ENCODE measurements at regions not wholly inside any gene's neighbourhood (a gene's known extent, or its start where the extent isn't known, plus 50 kb on each side); places are given as distances from the start of the nearest gene placed in this dataset.

DNA sequence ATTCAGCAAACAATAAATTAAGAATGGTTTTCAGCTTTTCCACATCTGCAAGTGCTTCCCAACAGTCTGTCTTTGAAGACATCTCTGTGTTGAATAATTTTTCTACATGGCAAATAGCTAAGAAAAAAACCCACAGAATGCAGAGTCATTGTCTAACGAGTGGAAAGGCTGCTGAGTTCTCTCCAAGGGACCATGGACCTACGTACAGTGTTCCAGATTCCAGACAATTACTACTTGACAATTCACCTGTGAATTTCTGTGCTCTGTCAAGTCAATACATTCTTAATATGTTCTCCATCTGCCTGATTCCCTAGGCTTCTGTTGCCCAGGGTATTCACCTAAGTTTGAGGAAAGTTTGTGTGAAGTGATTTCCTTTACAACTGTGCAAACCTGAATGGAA, 83.8 kb upstream of the CA10 start:
- TF ChIP-seq Cebpa-rat (IDR thresholded peaks at IDR 0.05), result no peak
- Histone ChIP-seq H4K20me1 (no peaks in the 10 kb centered on the region), H3K4me3 (no peak overlapping the region), H3K9ac (no peak overlapping the region), H3K4me2 (no peak overlapping the region), H3K4me1 (no peaks in the 10 kb centered on the region), H3K9me3 (no peaks in the 10 kb centered on the region), H3K27ac (no peak overlapping the region), H3K36me3 (no peaks in the 10 kb centered on the region), H3K27me3 (no peaks in the 10 kb centered on the region)

GRCh38 chr17:52237151-52237550, 78.6 kb upstream of the CA10 start:
- H3K27me3 ChIP-seq, result no peaks in the 10 kb centered on the region
- H3K9me3 ChIP-seq, result no peaks in the 10 kb centered on the region
- H4K20me1 ChIP-seq, result no peaks in the 10 kb centered on the region
- TF ChIP-seq Cebpa-rat (IDR thresholded peaks at IDR 0.05), result no peak
- no peak overlapping the region for H3K9ac ChIP-seq
- no peaks in the 10 kb centered on the region for H3K36me3 ChIP-seq
- H3K27ac ChIP-seq, result no peak overlapping the region
- no peak overlapping the region for H3K4me3 ChIP-seq
- H3K4me1 ChIP-seq, result no peaks in the 10 kb centered on the region
- H3K4me2 ChIP-seq, result no peak overlapping the region

DNA sequence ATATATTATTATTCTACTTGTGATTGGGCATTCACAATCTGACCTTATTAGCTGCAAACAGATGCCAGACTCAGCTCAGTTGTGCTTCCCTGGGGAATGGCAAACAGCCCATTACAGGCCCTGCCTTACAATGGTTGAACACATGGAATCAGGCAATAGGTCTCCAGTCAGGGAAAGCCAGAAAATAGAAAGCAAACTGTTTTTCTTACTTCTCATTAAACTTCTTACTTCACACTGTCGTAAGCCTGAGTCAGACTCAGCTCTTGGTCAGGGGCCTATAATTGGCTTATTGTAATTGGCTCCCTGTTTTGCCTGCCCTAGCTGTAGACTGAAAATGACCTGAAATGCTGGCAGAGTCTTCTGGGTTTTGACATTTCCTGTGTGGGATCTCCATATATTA, 77.0 kb upstream of the CA10 start:
- Histone ChIP-seq H3K27me3 (no peaks in the 10 kb centered on the region), H3K4me3 (no peak overlapping the region), H3K9ac (no peak overlapping the region), H4K20me1 (no peaks in the 10 kb centered on the region), H3K4me1 (no peaks in the 10 kb centered on the region), H3K36me3 (no peaks in the 10 kb centered on the region), H3K4me2 (no peak overlapping the region), H3K27ac (no peak overlapping the region), H3K9me3 (no peaks in the 10 kb centered on the region)
- no peak for TF ChIP-seq Cebpa-rat (IDR thresholded peaks at IDR 0.05)

GRCh38 chr17:52233632-52234031, 75.1 kb upstream of the CA10 start:
- Histone ChIP-seq H3K4me3 (no peak overlapping the region), H4K20me1 (no peaks in the 10 kb centered on the region), H3K27ac (no peak overlapping the region), H3K9me3 (no peaks in the 10 kb centered on the region), H3K27me3 (no peaks in the 10 kb centered on the region), H3K4me1 (no peaks in the 10 kb centered on the region), H3K4me2 (no peak overlapping the region), H3K9ac (no peak overlapping the region), H3K36me3 (no peaks in the 10 kb centered on the region)
- TF ChIP-seq Cebpa-rat (IDR thresholded peaks at IDR 0.05), result no peak

GRCh38 chr17:52233176-52233575, 74.7 kb upstream of the CA10 start:
- no peaks in the 10 kb centered on the region for H3K36me3 ChIP-seq
- no peaks in the 10 kb centered on the region for H3K4me1 ChIP-seq
- no peaks in the 10 kb centered on the region for H3K27me3 ChIP-seq
- no peak overlapping the region for H3K4me2 ChIP-seq
- no peak overlapping the region for H3K27ac ChIP-seq
- H3K9ac ChIP-seq, result no peak overlapping the region
- no peaks in the 10 kb centered on the region for H4K20me1 ChIP-seq
- TF ChIP-seq Cebpa-rat (IDR thresholded peaks at IDR 0.05), result no peak
- H3K9me3 ChIP-seq, result no peaks in the 10 kb centered on the region
- H3K4me3 ChIP-seq, result no peak overlapping the region

- no peak overlapping the region for H3K4me2 ChIP-seq
- H3K36me3 ChIP-seq, result no peaks in the 10 kb centered on the region
- no peak overlapping the region for H3K9ac ChIP-seq
- no peaks in the 10 kb centered on the region for H4K20me1 ChIP-seq
- H3K27me3 ChIP-seq, result no peaks in the 10 kb centered on the region
- H3K4me3 ChIP-seq, result no peak overlapping the region
- no peak overlapping the region for H3K27ac ChIP-seq
- H3K9me3 ChIP-seq, result no peaks in the 10 kb centered on the region
- TF ChIP-seq Cebpa-rat (IDR thresholded peaks at IDR 0.05), result no peak
- no peaks in the 10 kb centered on the region for H3K4me1 ChIP-seq
These were observed 70.3 kb upstream of the CA10 start for GRCh38 chr17:52228823-52229222.

- Histone ChIP-seq H3K4me1 (no peaks in the 10 kb centered on the region), H3K27me3 (no peaks in the 10 kb centered on the region)
- no peak for TF ChIP-seq Cebpa-rat (IDR thresholded peaks at IDR 0.05)
These were observed 69.4 kb upstream of the CA10 start for GRCh38 chr17:52227926-52228325.

DNA sequence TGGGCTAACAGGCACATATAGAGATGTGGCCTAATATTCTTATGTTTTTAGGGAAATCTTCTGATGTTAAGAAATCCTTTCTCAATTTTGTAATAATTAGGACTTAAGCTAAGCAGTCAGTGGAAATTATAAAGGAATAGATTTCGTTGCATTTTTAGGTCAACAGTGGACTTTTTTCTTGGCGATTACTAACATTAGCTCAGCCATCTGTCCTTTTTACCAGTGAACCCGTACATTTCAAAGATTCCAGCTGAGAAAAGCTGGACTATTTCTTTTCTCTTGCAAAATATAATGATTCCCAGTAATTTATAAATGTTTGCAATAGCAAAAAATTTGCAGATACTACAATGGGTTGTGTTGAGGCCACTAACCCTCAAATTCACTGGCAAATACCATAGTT, 54.9 kb upstream of the CA10 start:
- Histone ChIP-seq H4K20me1 (no peaks in the 10 kb centered on the region), H3K27me3 (no peaks in the 10 kb centered on the region), H3K4me2 (no peak overlapping the region), H3K9me3 (no peaks in the 10 kb centered on the region), H3K9ac (no peak overlapping the region), H3K4me3 (no peak overlapping the region), H3K27ac (no peak overlapping the region), H3K36me3 (no peaks in the 10 kb centered on the region), H3K4me1 (no peaks in the 10 kb centered on the region)
- no peak for TF ChIP-seq Cebpa-rat (IDR thresholded peaks at IDR 0.05)

More at GRCh38 chr17:52227926-52228325, 69.4 kb upstream of the CA10 start:
- H3K27ac ChIP-seq, result no peak overlapping the region
- H4K20me1 ChIP-seq, result no peaks in the 10 kb centered on the region
- no peaks in the 10 kb centered on the region for H3K9me3 ChIP-seq
- H3K4me2 ChIP-seq, result no peak overlapping the region
- no peak overlapping the region for H3K9ac ChIP-seq
- no peaks in the 10 kb centered on the region for H3K36me3 ChIP-seq
- no peak overlapping the region for H3K4me3 ChIP-seq

GRCh38 chr17:52212851-52213250, 54.3 kb upstream of the CA10 start:
- no peak overlapping the region for H3K9ac ChIP-seq
- H3K36me3 ChIP-seq, result no peaks in the 10 kb centered on the region
- no peaks in the 10 kb centered on the region for H4K20me1 ChIP-seq
- no peaks in the 10 kb centered on the region for H3K27me3 ChIP-seq
- H3K4me2 ChIP-seq, result no peak overlapping the region
- H3K4me3 ChIP-seq, result no peak overlapping the region
- no peaks in the 10 kb centered on the region for H3K4me1 ChIP-seq
- H3K27ac ChIP-seq, result no peak overlapping the region
- no peaks in the 10 kb centered on the region for H3K9me3 ChIP-seq
- no peak for TF ChIP-seq Cebpa-rat (IDR thresholded peaks at IDR 0.05)

DNA sequence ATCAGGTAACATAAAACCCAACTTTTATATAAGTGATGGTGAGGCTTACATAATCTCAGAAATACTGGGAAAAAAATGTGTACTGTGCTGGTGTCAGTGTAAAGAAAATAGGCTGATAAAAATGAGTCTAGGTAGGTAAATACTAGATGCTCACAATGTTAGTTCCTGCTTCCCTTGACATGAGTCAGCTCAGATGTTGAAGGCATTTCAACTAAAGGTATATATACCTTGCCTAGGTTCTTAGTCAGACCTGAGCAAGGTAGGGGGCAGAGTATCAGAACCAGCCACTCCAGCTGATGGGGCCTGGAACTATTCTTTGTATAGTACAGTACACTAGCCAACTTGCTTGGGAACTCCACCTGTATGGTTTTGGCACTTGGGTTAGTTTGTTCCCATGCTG, 51.0 kb upstream of the CA10 start:
- no peak overlapping the region for H3K4me3 ChIP-seq

More for the DNA sequence above, 51.0 kb upstream of the CA10 start:
- Histone ChIP-seq H3K9ac (no peak overlapping the region), H3K27ac (no peak overlapping the region), H3K27me3 (no peaks in the 10 kb centered on the region), H3K36me3 (no peaks in the 10 kb centered on the region), H3K9me3 (no peaks in the 10 kb centered on the region), H3K4me1 (no peaks in the 10 kb centered on the region), H4K20me1 (no peaks in the 10 kb centered on the region), H3K4me2 (no peak overlapping the region)
- no peak for TF ChIP-seq Cebpa-rat (IDR thresholded peaks at IDR 0.05)

All from BLaER1 (cell line).